OCI-LY3 (cell line): ENCODE measurements at regions not wholly inside any gene's neighbourhood (a gene's known extent, or its start where the extent isn't known, plus 50 kb on each side); places are given as distances from the start of the nearest gene placed in this dataset.

Experiments used
- H2AFZ ChIP-seq: fragments of 200-600, 300-600 bp; shearing (Covaris generic); 2 replicates; pipeline ENCODE4 v1.6.0; 2014; ENCODE audit warnings: antibody characterized with exemption, low read depth, low read length
- H3K27ac ChIP-seq: fragments of 200-600, 300-600 bp; sonication (generic); 2 replicates; pipeline ENCODE4 v1.5.1; 2014; ENCODE audit warnings: mild to moderate bottlenecking, low read length, moderate library complexity, mixed read lengths
- H3K27me3 ChIP-seq: fragments of 200-600, 300-600 bp; sonication (generic); 2 replicates; pipeline ENCODE4 v1.6.1; 2014; ENCODE audit warnings: low read depth, low read length, mixed read lengths
- H3K36me3 ChIP-seq: fragments of 200-600, 300-600 bp; sonication (generic); replicated peaks from 2 replicates; pipeline ENCODE3; 2014; ENCODE audit warnings: low read depth, low read length, mixed read lengths
- H3K4me1 ChIP-seq: fragments of 300-600, 200-600 bp; sonication (generic); 2 replicates; pipeline ENCODE4 v1.6.1; 2014; ENCODE audit warnings: low read length, mixed read lengths
- H3K4me2 ChIP-seq: fragments of 200-600, 300-600 bp; sonication (generic); 2 replicates; pipeline ENCODE4 v1.6.1; 2014; ENCODE audit warnings: low read length, mixed read lengths
- H3K4me3 ChIP-seq: fragments of 300-600, 200-600 bp; sonication (generic); 2 replicates; pipeline ENCODE4 v1.5.1; 2014; ENCODE audit warnings: antibody characterized with exemption, mild to moderate bottlenecking, low read length, moderate library complexity
- H3K79me2 ChIP-seq: fragments of 300-600, 200-600 bp; shearing (Covaris generic); 2 replicates; pipeline ENCODE4 v1.6.1; 2014; ENCODE audit warnings: mild to moderate bottlenecking, low read length, mixed read lengths
- H3K9ac ChIP-seq: fragments of 300-600, 200-600 bp; shearing (Covaris generic); 2 replicates; pipeline ENCODE4 v1.6.0; 2014; ENCODE audit warnings: mild to moderate bottlenecking, low read length, moderate library complexity
- H3K9me3 ChIP-seq: fragments of 200-600, 300-600 bp; shearing (Covaris generic); 2 replicates; pipeline ENCODE4 v1.6.1; 2014; ENCODE audit warnings: low read length, mixed read lengths; ENCODE audit not compliant: insufficient read depth
- H4K20me1 ChIP-seq: fragments of 200-600, 300-600 bp; sonication (generic); 2 replicates; pipeline ENCODE4 v1.6.1; 2016; ENCODE audit warnings: low read length, mixed read lengths; ENCODE audit not compliant: insufficient read depth
- CTCF ChIP-seq: fragments of 200-600, 300-600 bp; sonication (generic); IDR thresholded peaks from 2 replicates; pipeline ENCODE4 v1.5.1; 2014; ENCODE audit warnings: antibody characterized with exemption, low read length, low read depth
- EZH2phosphoT487 ChIP-seq: fragments of 200-600 bp; shearing (Covaris generic); IDR thresholded peaks from 2 replicates; pipeline ENCODE4 v1.6.1; 2018; ENCODE audit warnings: antibody characterized with exemption, mixed run types, low read depth

DNA sequence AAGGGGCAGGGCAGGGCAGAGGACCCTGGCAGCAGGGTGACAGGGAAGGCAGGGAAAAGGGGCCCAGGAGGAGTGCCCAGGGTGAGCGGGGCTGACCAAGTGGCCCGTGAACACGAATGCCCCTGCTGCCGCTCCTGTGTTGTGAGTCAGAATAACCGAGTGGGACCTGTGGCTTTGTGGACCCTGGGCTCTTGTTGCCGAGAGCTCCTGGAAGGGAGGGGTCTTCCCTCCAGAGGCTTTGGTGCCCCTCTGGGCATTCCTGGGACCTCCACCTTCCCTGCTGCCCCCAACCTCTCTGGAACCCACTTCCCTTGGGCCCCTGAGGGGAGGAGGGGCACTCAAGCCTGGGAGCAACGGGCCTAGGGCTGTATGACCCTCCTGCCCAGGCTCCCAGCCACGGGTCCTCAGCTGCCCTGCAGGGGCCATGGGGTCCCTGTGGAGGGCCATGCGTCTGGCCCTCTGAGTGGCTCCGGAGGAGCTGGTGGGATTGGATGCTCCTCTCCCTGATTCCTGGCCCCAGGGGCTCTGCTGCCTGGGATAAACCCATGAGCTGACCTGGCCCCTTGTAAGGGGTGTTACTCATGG lies 319.4 kb downstream of the TMEM121 start:
- Histone ChIP-seq H3K4me2 (no peak overlapping the region), H3K4me1 (no peaks in the 10 kb centered on the region), H3K27ac (no peak overlapping the region), H3K9me3 (no peaks in the 10 kb centered on the region), H3K36me3 (peaks cover 3% of the 10 kb centered on the region), H2AFZ (no peak overlapping the region), H3K4me3 (no peak overlapping the region), H3K27me3 (no peaks in the 10 kb centered on the region), H4K20me1 (0 out of 2 replicates have a peak, but pooled peaks cover 3% of the 10 kb centered on the region), H3K9ac (no peak overlapping the region), H3K79me2 (peaks cover 4% of the 10 kb centered on the region; the same call in 1 of the 2 replicates)
- TF ChIP-seq CTCF (no peak), EZH2phosphoT487 (no peak)

GRCh38 chr14:105846312-105846711 lies 319.9 kb downstream of the TMEM121 start:
- H3K27ac ChIP-seq = no peak overlapping the region
- no peak for TF ChIP-seq CTCF
- no peak for TF ChIP-seq EZH2phosphoT487
- no peaks in the 10 kb centered on the region for H3K4me1 ChIP-seq
- H3K9ac ChIP-seq = no peak overlapping the region
- H2AFZ ChIP-seq = no peak overlapping the region
- no peaks in the 10 kb centered on the region for H3K27me3 ChIP-seq
- H3K79me2 ChIP-seq = peaks cover 4% of the 10 kb centered on the region; the same call in 1 of the 2 replicates
- H3K4me2 ChIP-seq = no peak overlapping the region
- H3K9me3 ChIP-seq = no peaks in the 10 kb centered on the region
- peaks cover 6% of the 10 kb centered on the region for H3K36me3 ChIP-seq
- H3K4me3 ChIP-seq = no peak overlapping the region
- H4K20me1 ChIP-seq = 0 out of 2 replicates have a peak, but pooled peaks cover 3% of the 10 kb centered on the region

DNA sequence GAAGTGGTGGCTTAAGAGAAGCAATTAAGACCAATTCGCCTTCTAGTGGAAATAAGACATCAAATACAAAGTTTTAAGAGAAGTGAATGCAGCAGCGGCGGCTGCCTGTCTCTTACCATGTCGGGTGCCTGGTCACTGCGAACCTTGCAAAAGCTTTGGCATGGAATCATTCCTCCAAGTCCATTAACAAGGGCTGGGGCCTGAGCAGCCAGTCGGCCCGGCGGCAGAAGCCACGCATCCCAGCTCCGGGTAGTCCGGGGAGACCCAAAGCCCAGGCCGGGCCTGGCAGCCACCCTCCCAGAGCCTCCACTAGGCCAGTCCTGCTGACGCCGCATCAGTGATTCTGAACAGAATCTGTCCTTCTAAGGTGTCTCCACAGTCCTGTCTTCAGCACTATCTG lies 321.0 kb downstream of the TMEM121 start:
- no peaks in the 10 kb centered on the region for H3K4me1 ChIP-seq
- 0 out of 2 replicates have a peak, but pooled peaks cover 3% of the 10 kb centered on the region for H4K20me1 ChIP-seq
- no peak overlapping the region for H3K4me3 ChIP-seq
- no peak overlapping the region for H3K27ac ChIP-seq
- H3K27me3 ChIP-seq = no peaks in the 10 kb centered on the region
- H3K79me2 ChIP-seq = peaks cover 4% of the 10 kb centered on the region; the same call in 1 of the 2 replicates
- H3K9me3 ChIP-seq = no peaks in the 10 kb centered on the region
- H3K9ac ChIP-seq = no peak overlapping the region
- no peak overlapping the region for H2AFZ ChIP-seq
- no peak overlapping the region for H3K4me2 ChIP-seq
- TF ChIP-seq EZH2phosphoT487 = no peak
- H3K36me3 ChIP-seq = peaks cover 16% of the 10 kb centered on the region

GRCh38 chr14:105848570-105848969 lies 322.2 kb downstream of the TMEM121 start:
- TF ChIP-seq EZH2phosphoT487 = no peak
- TF ChIP-seq CTCF = no peak
- Histone ChIP-seq H3K27me3 (no peaks in the 10 kb centered on the region), H3K9ac (no peak overlapping the region), H3K4me1 (no peaks in the 10 kb centered on the region), H3K9me3 (no peaks in the 10 kb centered on the region), H2AFZ (no peak overlapping the region), H3K27ac (no peak overlapping the region), H4K20me1 (peaks cover 10% of the 10 kb centered on the region; the same call in 1 of the 2 replicates), H3K4me3 (no peak overlapping the region), H3K36me3 (peaks cover 25% of the 10 kb centered on the region), H3K4me2 (no peak overlapping the region), H3K79me2 (peaks cover 11% of the 10 kb centered on the region)
